Ishikawa (cell line): ENCODE measurements at regions not wholly inside any gene's neighbourhood (a gene's known extent, or its start where the extent isn't known, plus 50 kb on each side); places are given as distances from the start of the nearest gene placed in this dataset.

ENCODE experiments used
- EGR1 ChIP-seq: IDR thresholded peaks from 2 replicates; pipeline ENCODE4 v1.6.1; 2012
- EP300 ChIP-seq: IDR thresholded peaks from 2 replicates; pipeline ENCODE4 v1.6.1; 2012; ENCODE audit warnings: borderline replicate concordance
- NFIC ChIP-seq: IDR thresholded peaks from 2 replicates; pipeline ENCODE4 v1.6.1; 2012
- RAD21 ChIP-seq: IDR thresholded peaks from 2 replicates; pipeline ENCODE4 v1.6.1; 2012; ENCODE audit warnings: low read depth
- REST ChIP-seq: IDR thresholded peaks from 2 replicates; pipeline ENCODE4 v1.6.1; 2012; ENCODE audit warnings: low read depth, mild to moderate bottlenecking
- TCF12 ChIP-seq: IDR thresholded peaks from 2 replicates; pipeline ENCODE4 v1.6.1; 2012; ENCODE audit warnings: low read depth
- TEAD4 ChIP-seq: IDR thresholded peaks from 2 replicates; pipeline ENCODE4 v1.6.1; 2012

- TF ChIP-seq EGR1 (no peak), REST (no peak), RAD21 (no peak), NFIC (no peak), TEAD4 (no peak), EP300 (no peak), TCF12 (no peak)
Observed at GRCh38 chr3:127448671-127449070, 141.9 kb downstream of the TPRA1 start.
